HEK293 (cell line): ENCODE measurements at regions not wholly inside any gene's neighbourhood (a gene's known extent, or its start where the extent isn't known, plus 50 kb on each side); places are given as distances from the start of the nearest gene placed in this dataset.

Source experiments
- CTCF ChIA-PET: fragments of 350-600 bp; formaldehyde crosslinking; extraction: SDS; loops from one replicate; lab custom pipeline; 2021; ENCODE audit warnings: antibody characterized with exemption; lab: Yijun Ruan, JAX
- POLR2A ChIA-PET: fragments of 300-600 bp; formaldehyde crosslinking; extraction: SDS; loops from one replicate; lab custom pipeline; 2020; ENCODE audit warnings: antibody characterized with exemption, inconsistent platforms; lab: Yijun Ruan, JAX
- H3K27ac ChIP-seq: fragments of 200-500 bp; sonication (Bioruptor generic); 2 replicates; pipeline ENCODE4 v1.5.1; 2014; ENCODE audit warnings: low read depth, low read length, control low read depth, inconsistent platforms; ENCODE audit errors: extremely low read depth
- H3K36me3 ChIP-seq, 2 experiments: fragments of 200-500 bp in 1 of 2; sonication (Bioruptor generic) in 1 of 2; 1 replicate in 1 of 2; 2 replicates in 1 of 2; pipeline ENCODE4 v1.5.1; 2014 to 2017; ENCODE audit warnings: inconsistent platforms in 2 of 2, low read length in 2 of 2; ENCODE audit not compliant: control insufficient read depth in 2 of 2, insufficient read depth in 1 of 2
- H3K4me1 ChIP-seq: fragments of 200-500 bp; sonication (Bioruptor generic); 2 replicates; pipeline ENCODE4 v1.5.1; 2014; ENCODE audit warnings: mild to moderate bottlenecking, low read length, inconsistent platforms; ENCODE audit not compliant: control insufficient read depth, insufficient read depth
- H3K4me3 ChIP-seq: 2 replicates; pipeline ENCODE4 v1.5.1; 2011; ENCODE audit warnings: low read depth, mild to moderate bottlenecking, control low read depth, low read length, moderate library complexity
- H3K9me3 ChIP-seq: fragments of 200-500 bp; sonication (Bioruptor generic); 2 replicates; pipeline ENCODE4 v1.5.1; 2014; ENCODE audit warnings: low read depth, low read length, inconsistent platforms; ENCODE audit not compliant: control insufficient read depth, insufficient read depth
- BCL11A ChIP-seq: fragments of 450-650 bp; formaldehyde crosslinking; IDR thresholded peaks from 2 replicates; pipeline ENCODE4 v1.5.1; 2016; ENCODE audit warnings: low read depth, missing biosample characterization, missing genetic modification characterization
- BCL6B ChIP-seq: fragments of 450-650 bp; formaldehyde crosslinking; IDR thresholded peaks from 2 replicates; pipeline ENCODE4 v1.5.1; 2017; ENCODE audit warnings: missing biosample characterization, missing genetic modification characterization
- EGR2 ChIP-seq: fragments of 450-650 bp; formaldehyde crosslinking; IDR thresholded peaks from 2 replicates; pipeline ENCODE4 v1.5.1; 2016; ENCODE audit warnings: low read depth, missing biosample characterization, missing genetic modification characterization
- HIC1 ChIP-seq: fragments of 450-650 bp; formaldehyde crosslinking; IDR thresholded peaks from 2 replicates; pipeline ENCODE4 v1.5.1; 2016; ENCODE audit warnings: missing biosample characterization, missing genetic modification characterization
- HOXA7 ChIP-seq: sonication (generic); formaldehyde crosslinking; IDR thresholded peaks from 2 replicates; pipeline ENCODE4 v1.8.1; 2022; ENCODE audit warnings: missing genetic modification reagents, borderline replicate concordance
- INSM2 ChIP-seq: fragments of 450-650 bp; formaldehyde crosslinking; IDR thresholded peaks from 2 replicates; pipeline ENCODE4 v1.5.1; 2016; ENCODE audit warnings: missing biosample characterization, missing genetic modification characterization
- PRDM4 ChIP-seq: fragments of 450-650 bp; formaldehyde crosslinking; IDR thresholded peaks from 2 replicates; pipeline ENCODE4 v1.5.1; 2017; ENCODE audit warnings: missing biosample characterization, missing genetic modification characterization
- SP3 ChIP-seq: fragments of 450-650 bp; formaldehyde crosslinking; IDR thresholded peaks from 2 replicates; pipeline ENCODE4 v1.5.1; 2016; ENCODE audit warnings: missing biosample characterization, missing genetic modification characterization
- ZFP41 ChIP-seq: fragments of 450-650 bp; formaldehyde crosslinking; IDR thresholded peaks from 2 replicates; pipeline ENCODE4 v1.5.1; 2016; ENCODE audit warnings: missing biosample characterization, missing genetic modification characterization, borderline replicate concordance
- ZNF184 ChIP-seq: fragments of 450-650 bp; IDR thresholded peaks from 2 replicates; pipeline ENCODE4 v1.5.1; 2018; ENCODE audit warnings: missing biosample characterization, mild to moderate bottlenecking, missing genetic modification characterization
- ZNF23 ChIP-seq: fragments of 450-650 bp; formaldehyde crosslinking; IDR thresholded peaks from 2 replicates; pipeline ENCODE4 v1.5.1; 2016; ENCODE audit warnings: missing biosample characterization, missing genetic modification characterization, borderline replicate concordance
- ZNF24 ChIP-seq: fragments of 450-650 bp; formaldehyde crosslinking; IDR thresholded peaks from 2 replicates; pipeline ENCODE4 v1.5.1; 2016; ENCODE audit warnings: missing biosample characterization, missing genetic modification characterization
- ZNF280C ChIP-seq: fragments of 450-650 bp; formaldehyde crosslinking; IDR thresholded peaks from 2 replicates; pipeline ENCODE4 v1.5.1; 2016; ENCODE audit warnings: missing biosample characterization, missing genetic modification characterization
- ZNF350 ChIP-seq: fragments of 450-650 bp; formaldehyde crosslinking; IDR thresholded peaks from 2 replicates; pipeline ENCODE4 v1.5.0; 2017; ENCODE audit warnings: missing biosample characterization, mild to moderate bottlenecking, missing genetic modification characterization
- ZNF37A ChIP-seq: fragments of 450-650 bp; IDR thresholded peaks from 2 replicates; pipeline ENCODE4 v1.5.1; 2018; ENCODE audit warnings: missing biosample characterization, missing genetic modification characterization
- ZNF530 ChIP-seq: fragments of 450-650 bp; formaldehyde crosslinking; IDR thresholded peaks from 2 replicates; pipeline ENCODE4 v1.5.1; 2016; ENCODE audit warnings: low read depth, missing biosample characterization, missing genetic modification characterization
- ZNF544 ChIP-seq: fragments of 450-650 bp; formaldehyde crosslinking; IDR thresholded peaks from 2 replicates; pipeline ENCODE4 v1.5.0; 2017; ENCODE audit warnings: missing biosample characterization, missing genetic modification characterization
- ZNF639 ChIP-seq: fragments of 450-650 bp; formaldehyde crosslinking; IDR thresholded peaks from 2 replicates; pipeline ENCODE4 v1.5.1; 2016; ENCODE audit warnings: missing biosample characterization, missing genetic modification characterization
- ZNF704 ChIP-seq: fragments of 450-650 bp; formaldehyde crosslinking; IDR thresholded peaks from 2 replicates; pipeline ENCODE4 v1.5.1; 2016; ENCODE audit warnings: missing biosample characterization, missing genetic modification characterization
- ZNF707 ChIP-seq: fragments of 450-650 bp; formaldehyde crosslinking; IDR thresholded peaks from 2 replicates; pipeline ENCODE4 v1.5.1; 2016; ENCODE audit warnings: missing biosample characterization, missing genetic modification characterization
- ZSCAN23 ChIP-seq: fragments of 450-650 bp; formaldehyde crosslinking; IDR thresholded peaks from 2 replicates; pipeline ENCODE4 v1.5.1; 2016; ENCODE audit warnings: missing biosample characterization, missing genetic modification characterization

- no peak for TF ChIP-seq ZNF530 (tag by site-specific recombination)
- TF ChIP-seq ZNF544 (tag by site-specific recombination): no peak
- TF ChIP-seq ZNF350 (tag by site-specific recombination): no peak
- no peak for TF ChIP-seq INSM2 (tag by site-specific recombination)
- no peak for TF ChIP-seq BCL6B (tag by site-specific recombination)
Measured at GRCh38 chr18:78105611-78106010, 856.0 kb downstream of the GALR1 start (continued).

GRCh38 chr18:78106946-78107345, 857.3 kb downstream of the GALR1 start:
- Histone ChIP-seq H3K4me3 (no peak overlapping the region), H3K27ac (no peak overlapping the region), H3K36me3 (no peaks in the 10 kb centered on the region), H3K9me3 (no peaks in the 10 kb centered on the region), H3K4me1 (no peaks in the 10 kb centered on the region)
- TF ChIP-seq ZNF37A (tag by site-specific recombination) (no peak), BCL11A (tag by site-specific recombination) (no peak), PRDM4 (tag by site-specific recombination) (no peak)
- ChIA-PET POLR2A (no interaction called here), CTCF (no interaction called here)

- no peaks in the 10 kb centered on the region for H3K9me3 ChIP-seq
- POLR2A ChIA-PET: no interaction called here
- H3K36me3 ChIP-seq: no peaks in the 10 kb centered on the region
- H3K27ac ChIP-seq: no peak overlapping the region
- no peaks in the 10 kb centered on the region for H3K4me1 ChIP-seq
- CTCF ChIA-PET: no interaction called here
- no peak for TF ChIP-seq ZNF704 (tag by site-specific recombination)
- no peak for TF ChIP-seq ZNF707 (tag by site-specific recombination)
- TF ChIP-seq ZNF23 (tag by site-specific recombination): no peak
- no peak for TF ChIP-seq ZNF280C (tag by site-specific recombination)
- TF ChIP-seq SP3 (tag by site-specific recombination): no peak
- no peak for TF ChIP-seq EGR2
- TF ChIP-seq ZSCAN23 (tag by site-specific recombination): no peak
- TF ChIP-seq ZNF24 (tag by site-specific recombination): no peak
- no peak for TF ChIP-seq HOXA7 (CRISPR knock-in tag)
- TF ChIP-seq HIC1 (tag by site-specific recombination): no peak
- no peak for TF ChIP-seq ZFP41
- no peak for TF ChIP-seq ZNF184 (tag by site-specific recombination)
- TF ChIP-seq ZNF639 (tag by site-specific recombination): no peak
- H3K4me3 ChIP-seq: no peak overlapping the region
Measured at GRCh38 chr18:78107363-78107762, 857.7 kb downstream of the GALR1 start.
